Dermis microvascular lymphatic vessel endothelial cell (primary cell): ENCODE measurements at regions not wholly inside any gene's neighbourhood (a gene's known extent, or its start where the extent isn't known, plus 50 kb on each side); places are given as distances from the start of the nearest gene placed in this dataset.
"Not testable (repeated sequence)": the region's sequence is repeated elsewhere in the genome, so short reads cannot be mapped to it uniquely, and the experiment has no call there.

ENCODE experiments used
- DNase-seq, 2 donors: peaks; one replicate each; pipeline versions ENCODE4 v3.0.0 to v3.0.0-alpha.2; 2010; ENCODE audit warnings: low read depth in 2 of 2

GRCh38 chr20:6339176-6339575 lies 216.3 kb upstream of the FERMT1 start:
- no peak for DNase-seq

DNA sequence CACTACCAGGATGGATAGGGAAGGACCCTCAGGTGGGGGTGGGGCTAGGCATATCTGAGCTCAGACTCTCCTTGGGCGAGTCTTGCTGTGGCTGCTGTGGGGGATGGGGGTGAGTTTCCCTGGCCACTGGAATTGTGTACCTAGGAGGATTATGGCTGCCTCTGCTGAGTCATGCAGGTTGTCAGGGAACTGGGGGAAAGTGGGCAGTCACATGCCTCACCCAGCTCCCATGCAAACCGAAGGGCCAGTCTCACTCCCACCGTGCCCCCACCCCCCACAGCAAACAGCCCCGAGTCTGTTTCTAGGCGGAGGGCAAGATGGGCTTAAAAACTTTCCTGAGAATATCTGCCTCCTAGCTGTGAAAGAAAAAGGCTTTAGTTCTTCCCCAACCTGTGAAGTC lies 210.3 kb upstream of the FERMT1 start:
- DNase-seq: no peak

- not testable (repeated sequence) for DNase-seq
Measured at GRCh38 chr20:6321235-6321634, 198.4 kb upstream of the FERMT1 start.

DNA sequence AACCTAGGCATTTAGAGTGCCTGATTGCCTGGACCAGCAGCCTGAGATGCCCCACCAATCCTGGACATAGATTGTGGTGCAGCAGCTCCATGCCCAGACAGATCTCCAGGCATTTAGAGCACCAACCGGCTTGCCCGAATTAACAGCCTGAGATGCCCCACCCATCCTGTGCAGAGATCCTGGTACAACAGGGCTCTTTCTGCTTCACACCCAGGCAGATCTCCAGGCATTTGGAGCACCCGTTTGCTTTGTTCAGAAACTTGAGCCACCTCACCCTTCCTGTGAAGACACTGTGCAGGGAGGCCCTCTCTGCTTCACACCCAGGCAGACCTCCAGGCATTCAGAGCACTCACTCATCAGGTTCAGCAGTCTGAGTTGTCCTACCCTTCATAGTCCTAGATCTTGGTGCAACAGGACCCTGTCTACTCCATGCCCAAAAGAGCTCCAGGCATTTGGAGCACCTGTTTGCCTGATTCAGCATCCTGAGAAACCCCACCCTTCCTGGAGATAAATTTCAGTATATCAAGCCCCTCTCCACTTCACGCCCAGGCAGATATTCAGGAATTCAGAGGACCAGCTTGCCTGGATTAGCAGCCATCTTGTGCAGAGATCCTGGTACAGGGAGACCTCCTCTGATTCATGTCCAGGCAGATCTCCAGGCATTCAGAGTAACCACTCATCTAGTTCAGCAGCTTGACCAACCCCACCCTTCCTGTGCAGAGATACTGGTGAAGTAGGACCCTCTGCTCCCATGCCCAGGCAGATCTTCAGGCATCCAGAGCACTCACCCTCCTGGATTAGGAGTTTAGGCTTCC lies 189.2 kb upstream of the FERMT1 start:
- no peak for DNase-seq

DNA sequence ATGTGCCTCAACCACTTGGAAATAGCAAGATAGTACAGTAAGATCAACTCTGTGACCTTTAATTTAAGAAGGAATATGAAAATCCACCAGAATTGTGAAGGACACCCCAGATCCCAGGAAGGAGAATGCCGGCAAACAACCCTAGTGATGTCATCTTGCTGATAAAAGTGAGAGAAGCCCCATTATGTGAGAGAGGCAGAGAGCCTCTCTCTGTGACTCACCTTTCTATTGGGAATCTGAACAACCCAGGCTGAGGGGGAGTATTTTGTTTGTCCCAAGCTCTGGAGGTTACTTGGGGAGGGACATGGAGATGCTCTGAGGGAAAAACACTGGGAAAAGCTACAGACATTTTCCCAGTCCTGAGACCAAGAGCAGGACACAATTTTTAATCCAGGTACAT lies 188.3 kb upstream of the FERMT1 start:
- DNase-seq: no peak

GRCh38 chr20:6305536-6305935 lies 182.7 kb upstream of the FERMT1 start:
- DNase-seq: no peak

- DNase-seq: no peak
Measured at GRCh38 chr20:6302041-6302440, 179.2 kb upstream of the FERMT1 start.

DNA sequence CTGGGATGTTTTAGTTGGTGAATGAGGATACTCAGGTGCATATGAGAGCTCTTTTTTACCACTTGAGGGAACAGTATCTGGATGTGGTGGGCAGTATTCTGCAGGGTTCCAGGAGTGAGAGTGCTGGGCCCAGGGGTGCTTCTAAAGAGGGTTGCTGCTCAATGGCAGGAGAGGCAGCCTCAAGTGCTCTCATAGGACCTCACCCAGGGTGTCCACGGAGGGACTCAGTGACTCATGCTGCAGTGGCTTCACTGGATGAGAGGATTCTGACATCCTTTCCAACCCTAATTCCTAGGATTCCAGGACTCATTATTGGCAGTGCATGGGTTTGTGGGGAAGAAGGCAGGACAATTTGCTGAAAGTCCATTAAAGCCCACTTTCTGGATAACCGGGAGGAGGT lies 176.6 kb upstream of the FERMT1 start:
- no peak for DNase-seq

DNA sequence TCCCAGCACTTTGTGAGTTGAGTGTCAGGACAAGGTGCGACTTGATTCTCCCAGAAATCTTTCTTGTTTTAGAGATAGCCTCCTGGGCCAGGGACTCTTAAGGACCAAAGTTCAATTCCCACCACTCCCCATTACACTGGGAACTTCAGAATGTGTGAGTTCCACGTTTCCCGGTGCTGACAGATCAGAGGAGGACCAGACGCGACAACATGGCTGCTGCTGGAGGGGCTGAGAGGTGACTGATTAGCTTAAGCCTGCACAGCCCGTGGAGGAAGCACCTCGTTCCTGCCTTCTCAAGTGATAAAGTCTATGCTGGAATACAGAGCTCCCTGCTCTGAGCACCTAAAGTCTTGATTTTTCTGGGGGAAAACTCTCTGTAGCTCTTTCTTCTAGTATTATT lies 175.2 kb upstream of the FERMT1 start:
- DNase-seq: no peak

DNA sequence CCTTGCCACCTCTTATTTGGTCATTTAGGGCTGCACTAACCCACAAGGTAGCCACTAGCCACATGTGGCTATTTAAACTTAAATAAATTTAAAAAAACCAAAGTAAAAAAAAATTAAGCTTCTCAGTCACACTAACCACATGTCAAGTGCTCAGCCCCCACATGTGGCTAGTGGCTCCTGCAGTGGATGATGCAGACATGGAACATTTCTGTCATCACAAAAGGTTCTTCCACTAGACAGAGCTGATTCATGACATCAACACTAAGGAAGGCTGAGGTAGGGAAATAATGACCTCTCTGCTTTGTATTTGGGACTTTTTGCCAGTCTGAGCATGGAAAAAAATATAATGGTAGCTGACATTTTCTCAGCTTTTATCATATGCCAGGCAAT lies 173.0 kb upstream of the FERMT1 start:
- DNase-seq: no peak

DNA sequence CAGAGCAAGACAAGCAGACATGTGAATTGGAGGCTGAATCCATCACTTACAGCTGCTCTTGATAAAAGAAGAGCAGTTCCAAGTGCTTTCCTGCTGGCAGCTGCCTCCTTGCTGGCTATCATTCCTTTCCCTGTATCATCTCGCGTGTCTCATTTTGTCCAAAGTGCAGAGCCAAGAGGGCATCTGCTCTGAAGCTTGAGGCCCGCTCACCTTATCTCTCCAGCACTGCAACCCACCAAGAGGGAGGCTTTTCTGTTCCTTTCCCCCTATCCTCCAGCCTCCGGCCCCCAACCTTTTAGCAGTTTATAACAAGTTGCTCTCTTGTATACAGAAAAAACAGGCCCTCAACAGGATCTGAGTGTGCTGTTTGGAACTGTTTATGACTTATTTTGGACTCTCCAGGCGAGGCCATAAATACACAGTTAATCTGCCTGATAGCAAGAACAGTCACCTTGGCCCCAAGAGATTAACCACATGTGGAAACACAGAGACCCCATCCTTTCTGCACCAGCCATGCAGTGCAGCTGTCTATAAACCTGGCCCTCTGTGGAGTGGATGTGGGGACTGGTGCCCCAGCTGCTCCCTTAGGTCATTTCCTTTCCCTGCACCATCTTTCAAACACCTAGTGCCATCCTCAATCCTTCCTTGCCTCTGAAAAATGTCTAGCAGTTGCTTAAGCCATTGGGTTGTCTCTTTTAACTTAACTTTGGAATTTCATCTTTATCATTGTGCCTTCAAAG lies 172.5 kb upstream of the FERMT1 start:
- no peak for DNase-seq

DNA sequence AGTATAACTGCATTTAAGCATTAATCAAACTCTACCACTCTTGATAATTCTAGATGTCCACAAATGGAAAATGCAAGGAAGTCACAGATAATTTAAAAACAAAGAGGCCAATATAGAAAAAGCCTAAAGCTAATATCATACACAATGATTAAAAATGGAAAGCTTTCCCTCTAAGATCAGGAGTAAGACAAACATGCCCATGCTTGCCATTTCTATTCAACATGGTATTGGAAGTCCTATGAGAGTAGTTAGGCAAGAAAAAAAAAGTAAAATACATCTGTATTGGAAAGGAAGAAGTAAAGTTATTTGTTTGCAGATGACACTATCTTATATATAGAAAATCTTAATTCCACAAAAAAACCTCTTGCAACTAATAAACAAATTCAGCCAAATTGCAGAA lies 164.6 kb upstream of the FERMT1 start:
- no peak for DNase-seq

- DNase-seq: no peak
Measured at GRCh38 chr20:6282642-6283041, 159.8 kb upstream of the FERMT1 start.

DNA sequence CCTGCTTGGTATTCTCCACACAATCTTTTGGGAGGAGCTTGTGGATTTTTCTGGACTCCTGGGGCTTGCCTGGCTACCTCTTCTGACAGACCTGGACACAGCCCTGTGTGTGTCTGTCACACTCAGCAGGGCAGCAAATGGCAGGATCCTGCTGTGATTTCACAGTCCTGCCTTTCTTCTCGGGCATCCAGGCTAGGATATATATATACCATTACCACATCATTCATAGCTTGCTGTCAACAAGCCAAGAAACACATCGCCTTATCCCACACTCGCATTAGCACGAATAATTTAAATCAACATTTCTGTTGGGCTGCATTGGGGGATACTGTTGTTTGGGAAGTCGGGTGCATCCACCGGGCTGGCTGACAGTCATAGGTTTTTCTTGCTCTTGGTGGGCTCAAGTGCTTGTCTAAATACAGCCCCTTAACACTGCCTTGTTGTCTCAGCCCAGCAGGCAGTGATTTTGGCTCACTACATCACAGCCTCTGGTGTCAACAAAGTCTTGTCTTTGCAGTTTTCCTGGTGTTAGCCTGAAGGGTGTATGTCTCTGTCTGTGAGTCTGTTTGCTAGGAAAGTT lies 154.9 kb upstream of the FERMT1 start:
- no peak for DNase-seq

GRCh38 chr20:6270404-6270803 lies 147.6 kb upstream of the FERMT1 start:
- DNase-seq: not testable (repeated sequence)

- DNase-seq: no peak
Measured at GRCh38 chr20:6269168-6269873, 146.5 kb upstream of the FERMT1 start.

DNA sequence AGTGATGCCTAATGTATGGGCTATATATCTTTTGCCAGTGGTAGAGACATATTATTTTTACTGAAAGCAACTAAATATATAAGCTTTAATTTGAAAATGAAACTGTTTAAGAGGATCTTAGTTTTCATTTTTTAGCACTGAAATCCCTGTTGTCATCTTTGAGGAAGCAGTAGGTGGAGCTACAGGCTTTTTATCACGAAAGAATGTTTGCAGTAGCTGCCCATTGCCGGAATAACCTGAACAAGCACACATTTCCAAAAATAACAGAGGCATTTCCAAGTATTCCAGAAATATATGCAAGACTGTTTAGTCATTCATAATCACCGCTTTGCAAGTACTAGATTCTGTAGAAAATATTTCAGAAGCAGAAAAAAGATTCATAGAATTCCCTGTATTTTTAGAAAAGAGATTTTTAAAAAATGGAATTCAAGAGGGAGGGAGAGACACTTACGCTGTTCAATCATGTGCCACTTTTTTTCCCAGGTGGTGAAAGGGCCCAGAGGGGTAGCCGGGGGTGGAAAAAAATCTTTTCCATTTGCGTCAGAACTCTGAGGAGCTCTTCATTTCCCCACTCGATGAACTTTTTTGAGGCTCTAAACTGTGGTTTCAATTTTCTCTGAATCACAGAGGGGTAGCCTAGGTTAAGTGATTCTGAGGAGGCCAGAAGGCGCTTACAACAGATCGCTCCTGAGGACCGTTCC lies 142.5 kb upstream of the FERMT1 start:
- peak; percentile 64 to 69 for DNase-seq

DNA sequence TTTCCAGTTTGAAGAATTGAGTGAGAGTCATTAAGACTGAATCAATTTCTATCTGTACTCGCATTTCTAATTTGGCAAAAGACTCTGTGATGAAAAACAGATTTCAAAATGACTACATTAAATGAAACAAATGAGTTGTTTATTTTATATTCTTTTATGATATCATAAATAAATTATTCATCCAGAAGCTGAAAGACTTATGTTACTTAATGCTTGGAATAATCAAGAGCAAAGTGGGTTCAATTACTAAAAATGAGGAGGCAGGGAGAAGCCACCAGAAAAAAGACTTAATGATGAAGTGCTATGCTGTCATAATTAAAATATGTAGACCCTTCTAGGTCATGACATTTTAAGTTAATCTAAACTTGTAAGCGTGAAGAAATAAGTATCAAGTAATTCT lies 130.6 kb upstream of the FERMT1 start:
- no peak for DNase-seq

DNA sequence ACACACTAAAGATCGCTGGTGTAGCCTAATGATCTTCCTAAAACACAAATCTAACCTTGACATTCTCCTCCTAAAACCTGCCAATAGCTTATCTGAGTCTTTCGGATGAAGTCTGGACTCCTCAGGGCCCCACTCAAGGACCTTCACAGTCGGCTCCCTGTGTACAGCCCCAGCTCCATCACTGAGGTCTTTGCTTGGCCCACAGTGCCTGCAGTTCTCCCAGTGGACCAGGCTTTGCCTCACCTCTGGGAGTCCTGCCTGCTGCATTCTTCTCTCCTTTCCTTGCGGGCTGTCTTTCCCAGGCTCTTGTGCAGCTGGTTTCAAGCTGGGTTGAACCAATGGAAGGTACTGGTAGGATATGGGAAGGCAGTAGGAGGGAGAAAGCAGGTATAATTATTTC lies 122.6 kb upstream of the FERMT1 start:
- DNase-seq: no peak

DNA sequence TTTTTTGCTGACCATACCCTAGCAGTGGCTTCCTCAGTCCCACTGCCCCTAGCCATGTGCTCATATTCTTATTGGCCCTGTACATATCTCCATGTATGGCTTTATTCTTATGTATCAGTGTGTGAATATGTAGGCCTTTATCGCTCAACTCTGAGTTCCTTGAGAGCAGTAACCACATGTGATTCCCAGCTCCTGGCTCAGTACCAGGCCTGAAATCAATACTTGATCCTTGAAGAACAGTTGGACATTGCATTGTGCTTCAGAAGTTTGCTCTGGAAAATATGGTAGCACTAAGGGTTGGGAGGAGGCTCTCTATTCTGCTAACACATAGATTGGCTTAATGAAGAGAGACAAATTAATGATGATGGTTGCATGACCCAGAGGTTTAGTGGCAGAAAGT lies 118.8 kb upstream of the FERMT1 start:
- DNase-seq: no peak

DNA sequence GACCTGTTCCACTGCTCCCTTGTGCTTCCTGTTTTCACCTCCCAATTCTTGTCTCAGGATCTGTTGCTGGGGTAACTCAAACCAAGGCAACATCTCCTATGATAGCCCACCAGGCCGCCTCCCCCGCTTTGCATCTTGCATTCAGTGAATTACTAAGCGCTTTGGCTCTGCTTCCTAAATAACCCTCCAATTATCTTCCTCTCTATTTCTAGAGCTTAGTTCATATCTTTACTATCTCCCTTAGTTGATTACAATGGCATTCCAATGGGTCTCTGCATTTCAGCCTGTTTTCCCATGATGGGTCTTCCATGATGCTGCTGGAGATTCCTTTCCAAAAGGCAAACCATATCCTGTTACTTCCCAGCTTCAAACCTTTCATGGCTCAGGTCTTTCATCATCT lies 117.2 kb upstream of the FERMT1 start:
- no peak for DNase-seq

- DNase-seq: no peak
Measured at GRCh38 chr20:6238421-6238820, 115.6 kb upstream of the FERMT1 start.
